HL-60 (cell line): ENCODE measurements at regions not wholly inside any gene's neighbourhood (a gene's known extent, or its start where the extent isn't known, plus 50 kb on each side); places are given as distances from the start of the nearest gene placed in this dataset.

Experiments used
- POLR2AphosphoS5 ChIP-seq: IDR thresholded peaks from 2 replicates; pipeline ENCODE4 v1.6.1; 2012; ENCODE audit warnings: low read depth
- TF ChIP-seq, protein P1 (sequence below): IDR thresholded peaks from one replicate; pipeline ENCODE4 v1.5.1; 2011; ENCODE audit warnings: low read length, control low read depth, inconsistent platforms; ENCODE audit not compliant: insufficient read depth

DNA sequence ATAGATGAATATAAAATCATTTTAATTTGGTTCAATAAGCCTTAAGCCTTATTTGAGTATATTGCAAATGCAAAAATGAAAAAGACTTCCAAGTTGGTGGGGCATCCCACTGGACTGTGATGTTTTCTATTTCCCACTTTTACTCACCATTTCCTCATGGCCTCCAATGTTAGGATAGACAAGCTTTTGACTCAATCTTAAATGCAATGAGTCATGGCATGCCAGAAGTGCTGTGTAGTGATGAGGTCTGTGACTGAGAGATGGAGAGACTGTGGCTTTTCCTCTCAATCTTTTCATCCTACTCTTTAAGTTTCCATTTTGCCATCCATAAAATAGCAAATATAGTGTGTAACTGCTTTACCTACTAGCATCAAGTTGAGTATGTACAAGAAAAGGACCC is 1401.2 kb upstream of the CELF4 start:
- TF ChIP-seq, protein P1, sequence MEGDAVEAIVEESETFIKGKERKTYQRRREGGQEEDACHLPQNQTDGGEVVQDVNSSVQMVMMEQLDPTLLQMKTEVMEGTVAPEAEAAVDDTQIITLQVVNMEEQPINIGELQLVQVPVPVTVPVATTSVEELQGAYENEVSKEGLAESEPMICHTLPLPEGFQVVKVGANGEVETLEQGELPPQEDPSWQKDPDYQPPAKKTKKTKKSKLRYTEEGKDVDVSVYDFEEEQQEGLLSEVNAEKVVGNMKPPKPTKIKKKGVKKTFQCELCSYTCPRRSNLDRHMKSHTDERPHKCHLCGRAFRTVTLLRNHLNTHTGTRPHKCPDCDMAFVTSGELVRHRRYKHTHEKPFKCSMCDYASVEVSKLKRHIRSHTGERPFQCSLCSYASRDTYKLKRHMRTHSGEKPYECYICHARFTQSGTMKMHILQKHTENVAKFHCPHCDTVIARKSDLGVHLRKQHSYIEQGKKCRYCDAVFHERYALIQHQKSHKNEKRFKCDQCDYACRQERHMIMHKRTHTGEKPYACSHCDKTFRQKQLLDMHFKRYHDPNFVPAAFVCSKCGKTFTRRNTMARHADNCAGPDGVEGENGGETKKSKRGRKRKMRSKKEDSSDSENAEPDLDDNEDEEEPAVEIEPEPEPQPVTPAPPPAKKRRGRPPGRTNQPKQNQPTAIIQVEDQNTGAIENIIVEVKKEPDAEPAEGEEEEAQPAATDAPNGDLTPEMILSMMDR: no peak
- TF ChIP-seq POLR2AphosphoS5: no peak
